GM03348 (cell line): ENCODE measurements at regions not wholly inside any gene's neighbourhood (a gene's known extent, or its start where the extent isn't known, plus 50 kb on each side); places are given as distances from the start of the nearest gene placed in this dataset.
A peak's percentile ranks its signal among the peaks of the same experiment; 100 is the strongest.
"Not testable (repeated sequence)": the region's sequence is repeated elsewhere in the genome, so short reads cannot be mapped to it uniquely, and the experiment has no call there.

Source experiments
- DNase-seq: peaks from one replicate; pipeline ENCODE4 v3.0.0; 2012; ENCODE audit warnings: low spot score

GRCh38 chr6:159594106-159594749 is 98.8 kb downstream of the SOD2 start:
- peak; percentile 31 for DNase-seq

- no peak for DNase-seq
Measured at GRCh38 chr6:159590835-159591234, 102.2 kb downstream of the SOD2 start.

- no peak for DNase-seq
Measured at GRCh38 chr6:159586684-159587083, 106.4 kb downstream of the SOD2 start.

- DNase-seq, result no peak
Measured at GRCh38 chr6:159582736-159583135, 110.3 kb downstream of the SOD2 start.

GRCh38 chr6:159578629-159579028 is 114.4 kb downstream of the SOD2 start:
- DNase-seq, result no peak

GRCh38 chr6:159577564-159577963 is 115.5 kb downstream of the SOD2 start:
- no peak for DNase-seq

GRCh38 chr6:159572439-159573110 is 120.5 kb downstream of the SOD2 start:
- no peak for DNase-seq

GRCh38 chr6:159565181-159565710 is 127.8 kb downstream of the SOD2 start:
- no peak for DNase-seq

- DNase-seq, result no peak
Measured at GRCh38 chr6:159564456-159564855, 128.6 kb downstream of the SOD2 start.

GRCh38 chr6:159557031-159557430 is 136.0 kb downstream of the SOD2 start:
- DNase-seq, result no peak

- no peak for DNase-seq
Measured at GRCh38 chr6:159555082-159555875, 137.8 kb downstream of the SOD2 start.

GRCh38 chr6:159541296-159541695 is 151.7 kb downstream of the SOD2 start:
- DNase-seq, result no peak

GRCh38 chr6:159540883-159541282 is 152.2 kb downstream of the SOD2 start:
- DNase-seq, result no peak

- no peak for DNase-seq
Measured at GRCh38 chr6:159540152-159540551, 152.9 kb downstream of the SOD2 start.

- DNase-seq, result not testable (repeated sequence)
Measured at GRCh38 chr6:159538031-159538430, 155.0 kb downstream of the SOD2 start.

GRCh38 chr6:159535656-159536350 is 157.2 kb downstream of the SOD2 start:
- DNase-seq, result no peak

- DNase-seq, result peak; percentile 66
Measured at GRCh38 chr6:159533568-159533967, 159.5 kb downstream of the SOD2 start.

- no peak for DNase-seq
Measured at GRCh38 chr6:159533016-159533415, 160.0 kb downstream of the SOD2 start.

- DNase-seq, result no peak
Measured at GRCh38 chr6:159532155-159532554, 160.9 kb downstream of the SOD2 start.

GRCh38 chr6:159529934-159530333 is 163.1 kb downstream of the SOD2 start:
- DNase-seq, result no peak

- DNase-seq, result no peak
Measured at GRCh38 chr6:159527351-159527750, 165.7 kb downstream of the SOD2 start.

GRCh38 chr6:159525445-159526025 is 167.5 kb downstream of the SOD2 start:
- no peak for DNase-seq
